Esophagus muscularis mucosa (tissue), 3 donors: ENCODE measurements at regions not wholly inside any gene's neighbourhood (a gene's known extent, or its start where the extent isn't known, plus 50 kb on each side); places are given as distances from the start of the nearest gene placed in this dataset.

ENCODE experiments used
- POLR2A ChIP-seq: fragments of 450-650 bp; IDR thresholded peaks from one replicate; pipeline ENCODE4 v1.6.1; 2017; ENCODE audit warnings: antibody characterized with exemption, moderate library complexity, mild to moderate bottlenecking, low read depth
- TF ChIP-seq, protein P1 (sequence below), 3 experiments: fragments of 200-600 bp in 2 of 3; fragments of 450-650 bp in 1 of 3; sonication (generic) in 2 of 3; IDR thresholded peaks; one replicate each; pipeline ENCODE4 v1.5.1; 2017 to 2019; ENCODE audit warnings: antibody characterized with exemption in 3 of 3, mild to moderate bottlenecking in 2 of 3, moderate library complexity in 1 of 3

DNA sequence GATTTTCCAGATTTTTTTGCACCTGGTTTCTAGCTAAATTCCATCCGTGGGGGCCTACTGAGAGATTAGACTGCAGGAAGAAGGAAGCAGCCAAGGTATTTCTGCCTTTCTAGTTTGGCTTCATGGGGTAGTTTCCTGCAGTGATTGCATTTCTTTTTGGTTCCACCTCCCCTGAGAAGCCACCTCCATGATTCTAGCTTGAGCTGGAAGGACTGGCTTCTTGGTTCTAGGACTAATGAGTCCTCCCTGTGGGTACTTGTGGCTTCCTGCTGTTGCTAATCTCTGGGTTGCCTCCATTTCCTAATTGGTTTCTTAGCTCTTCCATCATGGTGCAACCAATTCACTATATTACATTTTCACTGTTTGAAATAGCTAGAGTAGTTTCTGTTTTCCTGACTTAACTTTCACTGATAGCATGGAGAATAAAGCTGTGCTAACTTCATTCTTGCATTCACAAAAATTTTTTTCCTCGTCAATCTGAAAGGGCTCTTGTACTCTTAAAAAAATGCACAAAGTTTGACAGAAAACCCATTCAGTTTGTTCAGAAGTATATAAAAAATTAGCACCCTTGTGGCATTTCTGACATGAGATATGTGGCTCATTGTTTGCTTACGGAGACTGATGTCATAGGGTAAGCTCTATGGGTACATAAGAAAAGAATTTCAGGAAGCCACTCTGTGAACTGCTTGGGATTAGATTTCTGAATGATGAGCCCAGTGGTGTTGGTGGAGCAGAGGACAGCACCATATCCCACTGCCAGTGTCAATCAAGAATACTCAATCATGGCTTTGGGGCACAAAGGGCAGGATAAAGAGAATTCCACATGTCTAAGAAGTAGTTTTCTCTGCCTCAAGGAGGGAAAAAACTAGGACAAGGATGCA, 242.8 kb upstream of the RBMS1 start:
- TF ChIP-seq, protein P1, sequence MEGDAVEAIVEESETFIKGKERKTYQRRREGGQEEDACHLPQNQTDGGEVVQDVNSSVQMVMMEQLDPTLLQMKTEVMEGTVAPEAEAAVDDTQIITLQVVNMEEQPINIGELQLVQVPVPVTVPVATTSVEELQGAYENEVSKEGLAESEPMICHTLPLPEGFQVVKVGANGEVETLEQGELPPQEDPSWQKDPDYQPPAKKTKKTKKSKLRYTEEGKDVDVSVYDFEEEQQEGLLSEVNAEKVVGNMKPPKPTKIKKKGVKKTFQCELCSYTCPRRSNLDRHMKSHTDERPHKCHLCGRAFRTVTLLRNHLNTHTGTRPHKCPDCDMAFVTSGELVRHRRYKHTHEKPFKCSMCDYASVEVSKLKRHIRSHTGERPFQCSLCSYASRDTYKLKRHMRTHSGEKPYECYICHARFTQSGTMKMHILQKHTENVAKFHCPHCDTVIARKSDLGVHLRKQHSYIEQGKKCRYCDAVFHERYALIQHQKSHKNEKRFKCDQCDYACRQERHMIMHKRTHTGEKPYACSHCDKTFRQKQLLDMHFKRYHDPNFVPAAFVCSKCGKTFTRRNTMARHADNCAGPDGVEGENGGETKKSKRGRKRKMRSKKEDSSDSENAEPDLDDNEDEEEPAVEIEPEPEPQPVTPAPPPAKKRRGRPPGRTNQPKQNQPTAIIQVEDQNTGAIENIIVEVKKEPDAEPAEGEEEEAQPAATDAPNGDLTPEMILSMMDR (IDR thresholded peaks at IDR 0.05), result no peak
- TF ChIP-seq POLR2A, result no peak
